K562 (cell line): ENCODE measurements at regions not wholly inside any gene's neighbourhood (a gene's known extent, or its start where the extent isn't known, plus 50 kb on each side); places are given as distances from the start of the nearest gene placed in this dataset.

Source experiments
- ATAC-seq: fragments of 200-7000 bp; cut with Tn5 transposase; 3 replicates; pipeline ENCODE4 v1.9.1; 2020; ENCODE audit warnings: moderate library complexity
- BruUV-seq: library from RNA; stranded (reverse); fragments of 400-500 nt; replicated peaks from 2 replicates; lab custom pipeline; 2021; lab: Mats Ljungman, UMichigan
- CTCF ChIA-PET: fragments of 300-600 bp; formaldehyde crosslinking; extraction: SDS; loops from one replicate; lab custom pipeline; 2021; ENCODE audit warnings: low intra/inter-chr PET ratio; lab: Yijun Ruan, JAX
- POLR2A ChIA-PET: fragments of 300-600, 350-650 bp; sonication (Branson Sonifier 250); formaldehyde crosslinking; extraction: SDS; loops from one replicate; lab custom pipeline; 2021; ENCODE audit warnings: antibody characterized with exemption, inconsistent platforms; lab: Yijun Ruan, JAX
- DNase-seq, 4 experiments: peaks; one replicate each; pipeline versions ENCODE4 v3.0.0 to v3.0.0-alpha.2; 2011 to 2018; ENCODE audit warnings: low spot score in 3 of 4, mixed read lengths in 3 of 4; ENCODE audit errors: extremely low read depth in 1 of 4
- FAIRE-seq: peaks from 2 replicates; lab custom pipeline; 2011; peaks lifted over from hg19 to GRCh38; lab: Jason Lieb, UNC
- H2AFZ ChIP-seq: 2 replicates; pipeline ENCODE4 v1.6.0; 2011; ENCODE audit warnings: low read depth, low read length, control low read depth, inconsistent platforms
- H3K27ac ChIP-seq: fragments of 200-600 bp; 3 replicates; pipeline ENCODE4 v1.8.0; 2011; ENCODE audit warnings: low read depth, mild to moderate bottlenecking, control low read depth, inconsistent platforms, low read length, moderate library complexity, mixed read lengths; ENCODE audit errors: extremely low read depth
- H3K27me3 ChIP-seq, 2 experiments: fragments of 300-600 bp in 1 of 2; 2 replicates in 1 of 2; 3 replicates in 1 of 2; pipeline versions ENCODE4 v1.6.0 to v1.8.0; 2011; ENCODE audit warnings: inconsistent platforms in 2 of 2, low read length in 2 of 2, mild to moderate bottlenecking in 1 of 2, mixed read lengths in 1 of 2, moderate library complexity in 1 of 2; ENCODE audit not compliant: control insufficient read depth in 2 of 2, insufficient read depth in 2 of 2
- H3K36me3 ChIP-seq: fragments of 300-600 bp; 3 replicates; pipeline ENCODE4 v1.8.0; 2011; ENCODE audit warnings: mild to moderate bottlenecking, low read length, inconsistent platforms; ENCODE audit not compliant: control insufficient read depth, insufficient read depth
- H3K4me1 ChIP-seq, 2 experiments: fragments of 200-600 bp in 1 of 2; replicated peaks in 1 of 2; 2 replicates in 1 of 2; 3 replicates in 1 of 2; pipeline versions ENCODE4 v1.5.1 to v1.8.0; 2011; ENCODE audit warnings: inconsistent platforms in 2 of 2, low read length in 2 of 2, mild to moderate bottlenecking in 1 of 2, mixed read lengths in 1 of 2, moderate library complexity in 1 of 2; ENCODE audit not compliant: control insufficient read depth in 2 of 2, insufficient read depth in 2 of 2
- H3K4me2 ChIP-seq: 2 replicates; pipeline ENCODE4 v1.6.1; 2011; ENCODE audit warnings: low read length, control low read depth, inconsistent platforms, mixed read lengths; ENCODE audit not compliant: insufficient read depth
- H3K4me3 ChIP-seq: fragments of 200-600 bp; sonication (generic), shearing (Covaris generic); 2 replicates; pipeline ENCODE4 v1.5.1; 2016; ENCODE audit warnings: control low read depth, inconsistent platforms
- H3K79me2 ChIP-seq: fragments of 200-600 bp; 3 replicates; pipeline ENCODE4 v1.8.0; 2011; ENCODE audit warnings: low read length, inconsistent platforms; ENCODE audit not compliant: control insufficient read depth, insufficient read depth
- H3K9ac ChIP-seq, 2 experiments: 2 replicates each; pipeline versions ENCODE4 v1.6.0 to v1.6.1; 2011; ENCODE audit warnings: low read depth in 2 of 2, low read length in 2 of 2, control low read depth in 1 of 2, inconsistent platforms in 1 of 2, mild to moderate bottlenecking in 1 of 2, mixed read lengths in 1 of 2; ENCODE audit not compliant: insufficient read depth in 1 of 2
- H3K9me1 ChIP-seq: one replicate; pipeline ENCODE4 v1.6.0; 2011; ENCODE audit warnings: inconsistent platforms, mild to moderate bottlenecking, low read length, moderate library complexity; ENCODE audit not compliant: control insufficient read depth, insufficient read depth
- H3K9me3 ChIP-seq: replicated peaks from 2 replicates; pipeline ENCODE4 v1.5.1; 2011; ENCODE audit warnings: low read depth, low read length, inconsistent platforms; ENCODE audit not compliant: control insufficient read depth, insufficient read depth
- H4K20me1 ChIP-seq: replicated peaks from 2 replicates; pipeline ENCODE4 v1.6.1; 2011; ENCODE audit warnings: low read length, inconsistent platforms, mixed read lengths; ENCODE audit not compliant: control insufficient read depth, insufficient read depth
- WGBS: fragments of 100-300 bp; shearing (Covaris generic); methylation state at CpG from one replicate; pipeline ENCODE4 v1.1.6; 2016; ENCODE audit warnings: low coverage, mixed read lengths; ENCODE audit not compliant: insufficient coverage; ENCODE audit errors: missing lambda C conversion rate; 5-methylcytosine and 5-hydroxymethylcytosine counted together
- in situ Hi-C: fragments of 300-500 bp; cut with MboI; formaldehyde crosslinking; loops from 4 replicates; pipeline ENCODE4 v1.15.0; 2018; ENCODE audit warnings: inconsistent platforms, mixed read lengths
- intact Hi-C: fragments of 100-400 bp; cut with micrococcal nuclease; formaldehyde crosslinking; loops from 2 replicates; pipeline ENCODE4 v1.14.2; 2022
- TF ChIP-seq, protein P1 (sequence below), 2 experiments: fragments of 450-650 bp in 1 of 2; IDR thresholded peaks; 2 replicates each; pipeline ENCODE4 v1.6.1; 2011 to 2017; ENCODE audit warnings: low read depth in 2 of 2, antibody characterized with exemption in 1 of 2, borderline replicate concordance in 1 of 2, low read length in 1 of 2, mild to moderate bottlenecking in 1 of 2, mixed read lengths in 1 of 2; ENCODE audit not compliant: control insufficient read depth in 1 of 2

DNA sequence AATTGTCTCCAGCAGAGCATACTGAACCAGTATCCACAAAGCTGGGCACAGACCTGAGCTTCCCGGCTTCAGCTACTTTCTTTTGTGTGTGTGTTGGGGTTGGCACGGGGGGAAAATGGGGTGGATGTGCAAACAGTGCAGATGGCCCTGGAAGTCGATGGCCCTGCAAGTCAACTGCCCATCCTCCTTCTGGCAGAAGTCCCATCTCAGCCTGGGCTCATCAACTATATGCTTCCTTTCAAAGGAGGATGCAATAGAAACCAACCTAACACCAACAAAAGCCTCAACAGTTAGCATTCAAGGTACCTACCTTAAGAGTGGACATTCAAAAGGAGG lies 55.7 kb downstream of the SOX9 start:
- no peaks in the 10 kb centered on the region for H3K9me3 ChIP-seq
- no peak overlapping the region for H3K9ac ChIP-seq
- intact Hi-C loops = no loop called here
- ATAC-seq (no peak), DNase-seq (no peak), FAIRE-seq (no peak)
- no peak overlapping the region for H3K27ac ChIP-seq
- no peak overlapping the region for H2AFZ ChIP-seq
- H3K4me3 ChIP-seq = no peak overlapping the region
- no peak overlapping the region for H3K4me2 ChIP-seq
- TF ChIP-seq, protein P1, sequence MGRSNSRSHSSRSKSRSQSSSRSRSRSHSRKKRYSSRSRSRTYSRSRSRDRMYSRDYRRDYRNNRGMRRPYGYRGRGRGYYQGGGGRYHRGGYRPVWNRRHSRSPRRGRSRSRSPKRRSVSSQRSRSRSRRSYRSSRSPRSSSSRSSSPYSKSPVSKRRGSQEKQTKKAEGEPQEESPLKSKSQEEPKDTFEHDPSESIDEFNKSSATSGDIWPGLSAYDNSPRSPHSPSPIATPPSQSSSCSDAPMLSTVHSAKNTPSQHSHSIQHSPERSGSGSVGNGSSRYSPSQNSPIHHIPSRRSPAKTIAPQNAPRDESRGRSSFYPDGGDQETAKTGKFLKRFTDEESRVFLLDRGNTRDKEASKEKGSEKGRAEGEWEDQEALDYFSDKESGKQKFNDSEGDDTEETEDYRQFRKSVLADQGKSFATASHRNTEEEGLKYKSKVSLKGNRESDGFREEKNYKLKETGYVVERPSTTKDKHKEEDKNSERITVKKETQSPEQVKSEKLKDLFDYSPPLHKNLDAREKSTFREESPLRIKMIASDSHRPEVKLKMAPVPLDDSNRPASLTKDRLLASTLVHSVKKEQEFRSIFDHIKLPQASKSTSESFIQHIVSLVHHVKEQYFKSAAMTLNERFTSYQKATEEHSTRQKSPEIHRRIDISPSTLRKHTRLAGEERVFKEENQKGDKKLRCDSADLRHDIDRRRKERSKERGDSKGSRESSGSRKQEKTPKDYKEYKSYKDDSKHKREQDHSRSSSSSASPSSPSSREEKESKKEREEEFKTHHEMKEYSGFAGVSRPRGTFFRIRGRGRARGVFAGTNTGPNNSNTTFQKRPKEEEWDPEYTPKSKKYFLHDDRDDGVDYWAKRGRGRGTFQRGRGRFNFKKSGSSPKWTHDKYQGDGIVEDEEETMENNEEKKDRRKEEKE (IDR thresholded peaks at IDR 0.05; ENCODE audit: borderline replicate concordance in 1 of 2, control insufficient read depth in 1 of 2, low read depth in 2 of 2, low read length in 1 of 2) = no peak
- BruUV-seq = no TSS peak
- CTCF ChIA-PET = no interaction called here
- WGBS = 0% methylated on average over 3 of the region's 3 CpGs
- no peaks in the 10 kb centered on the region for H3K79me2 ChIP-seq
- POLR2A ChIA-PET = interaction anchor here (0.6 kb wide), 1 partner anchor 93 kb away, joined by 3 read pairs; no protein-coding TSS in a partner anchor
- no peaks in the 10 kb centered on the region for H3K36me3 ChIP-seq
- H3K9me1 ChIP-seq = no peaks in the 10 kb centered on the region
- H3K4me1 ChIP-seq = no peaks in the 10 kb centered on the region; a peak in 1 of 5 replicates
- no peaks in the 10 kb centered on the region for H4K20me1 ChIP-seq
- in situ Hi-C loops = no loop called here
- no peaks in the 10 kb centered on the region for H3K27me3 ChIP-seq
